ENCODE measurements at regions not wholly inside any gene's neighbourhood (a gene's known extent, or its start where the extent isn't known, plus 50 kb on each side); places are given as distances from the start of the nearest gene placed in this dataset.
"Not testable (repeated sequence)": the region's sequence is repeated elsewhere in the genome, so short reads cannot be mapped to it uniquely, and the experiment has no call there.

DNA sequence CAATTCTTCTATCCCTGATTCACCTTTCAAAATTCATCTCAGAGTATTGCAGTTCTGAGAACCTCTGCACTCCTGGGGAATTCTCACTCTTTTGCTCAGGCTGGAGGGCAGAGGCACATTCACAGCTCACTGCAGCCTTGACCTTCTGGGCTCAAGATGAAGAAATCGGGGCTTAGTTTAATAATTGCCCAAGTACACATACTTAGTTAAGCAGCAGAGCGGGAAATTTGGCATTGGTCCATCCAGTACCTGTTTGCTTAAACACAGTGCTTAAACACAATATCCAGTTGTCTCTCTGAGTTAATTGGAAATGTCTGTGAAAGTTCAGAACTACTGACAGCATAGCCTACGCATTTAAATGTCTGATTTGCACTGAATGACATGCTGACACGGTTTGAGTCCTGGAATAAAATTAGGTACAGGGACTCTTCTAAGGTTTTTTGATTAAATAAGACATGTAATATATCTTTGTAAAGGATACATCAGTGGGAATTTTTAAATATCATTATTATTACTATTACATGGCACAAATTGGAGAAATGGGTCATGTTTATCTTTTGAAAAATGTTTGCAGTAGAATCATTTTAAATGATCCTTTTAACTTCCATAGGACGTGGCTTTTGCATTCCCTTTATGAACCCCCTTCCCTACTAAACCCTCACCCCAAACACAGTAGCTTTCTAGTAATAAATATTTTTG, 337.4 kb downstream of the SRGAP2C start:
- Histone ChIP-seq H4K20me1 (ENCODE audit: control insufficient read depth, extremely low read depth, insufficient read depth, low read length) (no peaks in the 10 kb centered on the region), H3K9ac (ENCODE audit: control insufficient read depth, extremely low read depth, insufficient read depth, low read length) (no peak overlapping the region), H3K4me2 (ENCODE audit: control insufficient read depth, extremely low read depth, insufficient read depth, low read depth, low read length) (no peak overlapping the region), H3K27me3 (ENCODE audit: control insufficient read depth, extremely low read depth, insufficient read depth, low read length) (no peaks in the 10 kb centered on the region), H3K9me3 (ENCODE audit: control insufficient read depth, low read depth, low read length) (no peaks in the 10 kb centered on the region), H3K36me3 (ENCODE audit: control insufficient read depth in 2 of 2, extremely low read depth in 1 of 2, insufficient read depth in 2 of 2, low read length in 2 of 2) (no peaks in the 10 kb centered on the region), H3K4me1 (ENCODE audit: control insufficient read depth, extremely low read depth, insufficient read depth, low read length) (peaks cover 5% of the 10 kb centered on the region), H3K79me2 (ENCODE audit: control insufficient read depth, insufficient read depth, low read length) (no peaks in the 10 kb centered on the region), H3K27ac (ENCODE audit: control insufficient read depth, insufficient read depth, low read length) (no peak overlapping the region), H3K9me1 (ENCODE audit: control insufficient read depth, extremely low read depth, insufficient read depth, low read length) (no peaks in the 10 kb centered on the region), H3K4me3 (ENCODE audit: control insufficient read depth in 2 of 3, extremely low read depth in 1 of 3, insufficient read depth in 2 of 3, low read depth in 1 of 3, low read length in 3 of 3) (no peak overlapping the region), H2AFZ (ENCODE audit: control insufficient read depth, low read length) (no peak overlapping the region)
- FAIRE-seq (no peak), DNase-seq (ENCODE audit: low read depth, low spot score) (no peak)
- dilution Hi-C loops (cut with MboI; ENCODE audit: extremely low pct_ligation_motif_present, low sequenced_read_pairs): no loop called here
- no peak for TF ChIP-seq EZH2 (IDR thresholded peaks at IDR 0.05; ENCODE audit: low read length)
- TF ChIP-seq, protein P1, sequence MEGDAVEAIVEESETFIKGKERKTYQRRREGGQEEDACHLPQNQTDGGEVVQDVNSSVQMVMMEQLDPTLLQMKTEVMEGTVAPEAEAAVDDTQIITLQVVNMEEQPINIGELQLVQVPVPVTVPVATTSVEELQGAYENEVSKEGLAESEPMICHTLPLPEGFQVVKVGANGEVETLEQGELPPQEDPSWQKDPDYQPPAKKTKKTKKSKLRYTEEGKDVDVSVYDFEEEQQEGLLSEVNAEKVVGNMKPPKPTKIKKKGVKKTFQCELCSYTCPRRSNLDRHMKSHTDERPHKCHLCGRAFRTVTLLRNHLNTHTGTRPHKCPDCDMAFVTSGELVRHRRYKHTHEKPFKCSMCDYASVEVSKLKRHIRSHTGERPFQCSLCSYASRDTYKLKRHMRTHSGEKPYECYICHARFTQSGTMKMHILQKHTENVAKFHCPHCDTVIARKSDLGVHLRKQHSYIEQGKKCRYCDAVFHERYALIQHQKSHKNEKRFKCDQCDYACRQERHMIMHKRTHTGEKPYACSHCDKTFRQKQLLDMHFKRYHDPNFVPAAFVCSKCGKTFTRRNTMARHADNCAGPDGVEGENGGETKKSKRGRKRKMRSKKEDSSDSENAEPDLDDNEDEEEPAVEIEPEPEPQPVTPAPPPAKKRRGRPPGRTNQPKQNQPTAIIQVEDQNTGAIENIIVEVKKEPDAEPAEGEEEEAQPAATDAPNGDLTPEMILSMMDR (optimal IDR thresholded peaks at IDR 0.05 in 1 of 3, IDR thresholded peaks at IDR 0.05 in 1 of 3, conservative IDR thresholded peaks at IDR 0.05 in 1 of 3; ENCODE audit: extremely low read depth in 1 of 3, insufficient read depth in 2 of 3, low read length in 3 of 3): no peak

- dilution Hi-C loops (cut with MboI; ENCODE audit: extremely low pct_ligation_motif_present, low sequenced_read_pairs); H3K9ac ChIP-seq (ENCODE audit: control insufficient read depth, extremely low read depth, insufficient read depth, low read length); H3K27ac ChIP-seq (ENCODE audit: control insufficient read depth, insufficient read depth, low read length); H3K4me2 ChIP-seq (ENCODE audit: control insufficient read depth, extremely low read depth, insufficient read depth, low read depth, low read length); H3K4me3 ChIP-seq (ENCODE audit: control insufficient read depth in 2 of 3, extremely low read depth in 1 of 3, insufficient read depth in 2 of 3, low read depth in 1 of 3, low read length in 3 of 3); H3K27me3 ChIP-seq (ENCODE audit: control insufficient read depth, extremely low read depth, insufficient read depth, low read length); DNase-seq (ENCODE audit: low read depth, low spot score); FAIRE-seq; H2AFZ ChIP-seq (ENCODE audit: control insufficient read depth, low read length); H3K36me3 ChIP-seq (ENCODE audit: control insufficient read depth in 2 of 2, extremely low read depth in 1 of 2, insufficient read depth in 2 of 2, low read length in 2 of 2); H3K4me1 ChIP-seq (ENCODE audit: control insufficient read depth, extremely low read depth, insufficient read depth, low read length); H3K9me1 ChIP-seq (ENCODE audit: control insufficient read depth, extremely low read depth, insufficient read depth, low read length); H4K20me1 ChIP-seq (ENCODE audit: control insufficient read depth, extremely low read depth, insufficient read depth, low read length); H3K9me3 ChIP-seq (ENCODE audit: control insufficient read depth, low read depth, low read length); H3K79me2 ChIP-seq (ENCODE audit: control insufficient read depth, insufficient read depth, low read length): not testable (repeated sequence)
Measured at GRCh38 chr1:121523112-121523511, 338.3 kb downstream of the SRGAP2C start.

DNA sequence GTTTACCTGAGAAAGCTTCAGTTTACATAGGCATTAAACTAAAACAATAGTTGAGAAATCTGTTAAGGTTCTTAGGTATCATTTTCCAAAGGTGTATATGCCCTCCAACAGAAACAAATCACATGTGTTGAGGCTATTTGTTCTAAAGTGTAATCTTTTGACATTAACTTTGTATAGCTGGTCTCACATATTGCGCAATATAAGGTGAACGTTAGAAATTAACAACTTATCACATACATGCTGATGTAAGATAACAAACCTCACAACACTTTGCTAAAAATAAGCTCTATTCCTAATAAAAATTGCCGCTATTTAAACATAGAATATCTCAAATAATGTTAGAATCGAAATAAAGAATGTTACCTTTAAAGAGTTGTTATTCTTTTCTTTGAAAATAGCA, 340.6 kb downstream of the SRGAP2C start:
- DNase-seq (ENCODE audit: low read depth, low spot score) (no peak), FAIRE-seq (no peak)
- Histone ChIP-seq H4K20me1 (ENCODE audit: control insufficient read depth, extremely low read depth, insufficient read depth, low read length) (no peaks in the 10 kb centered on the region), H3K4me3 (ENCODE audit: control insufficient read depth in 2 of 3, extremely low read depth in 1 of 3, insufficient read depth in 2 of 3, low read depth in 1 of 3, low read length in 3 of 3) (no peak overlapping the region), H3K4me2 (ENCODE audit: control insufficient read depth, extremely low read depth, insufficient read depth, low read depth, low read length) (no peak overlapping the region), H3K9me3 (ENCODE audit: control insufficient read depth, low read depth, low read length) (no peaks in the 10 kb centered on the region), H3K9ac (ENCODE audit: control insufficient read depth, extremely low read depth, insufficient read depth, low read length) (no peak overlapping the region), H3K27me3 (ENCODE audit: control insufficient read depth, extremely low read depth, insufficient read depth, low read length) (no peaks in the 10 kb centered on the region), H3K79me2 (ENCODE audit: control insufficient read depth, insufficient read depth, low read length) (no peaks in the 10 kb centered on the region), H3K36me3 (ENCODE audit: control insufficient read depth in 2 of 2, extremely low read depth in 1 of 2, insufficient read depth in 2 of 2, low read length in 2 of 2) (no peaks in the 10 kb centered on the region), H3K9me1 (ENCODE audit: control insufficient read depth, extremely low read depth, insufficient read depth, low read length) (no peaks in the 10 kb centered on the region), H3K27ac (ENCODE audit: control insufficient read depth, insufficient read depth, low read length) (no peak overlapping the region), H2AFZ (ENCODE audit: control insufficient read depth, low read length) (no peak overlapping the region), H3K4me1 (ENCODE audit: control insufficient read depth, extremely low read depth, insufficient read depth, low read length) (no peaks in the 10 kb centered on the region)
- dilution Hi-C loops (cut with MboI; ENCODE audit: extremely low pct_ligation_motif_present, low sequenced_read_pairs): no loop called here
- TF ChIP-seq, protein P1 (optimal IDR thresholded peaks at IDR 0.05 in 1 of 3, IDR thresholded peaks at IDR 0.05 in 1 of 3, conservative IDR thresholded peaks at IDR 0.05 in 1 of 3; ENCODE audit: extremely low read depth in 1 of 3, insufficient read depth in 2 of 3, low read length in 3 of 3): no peak
- no peak for TF ChIP-seq EZH2 (IDR thresholded peaks at IDR 0.05; ENCODE audit: low read length)

GRCh38 chr1:121528958-121529357, 344.2 kb downstream of the SRGAP2C start:
- H3K4me1 ChIP-seq (ENCODE audit: control insufficient read depth, extremely low read depth, insufficient read depth, low read length); H3K4me2 ChIP-seq (ENCODE audit: control insufficient read depth, extremely low read depth, insufficient read depth, low read depth, low read length); H2AFZ ChIP-seq (ENCODE audit: control insufficient read depth, low read length); H3K9me3 ChIP-seq (ENCODE audit: control insufficient read depth, low read depth, low read length); H3K27ac ChIP-seq (ENCODE audit: control insufficient read depth, insufficient read depth, low read length); H3K4me3 ChIP-seq (ENCODE audit: control insufficient read depth in 2 of 3, extremely low read depth in 1 of 3, insufficient read depth in 2 of 3, low read depth in 1 of 3, low read length in 3 of 3); H4K20me1 ChIP-seq (ENCODE audit: control insufficient read depth, extremely low read depth, insufficient read depth, low read length); H3K9ac ChIP-seq (ENCODE audit: control insufficient read depth, extremely low read depth, insufficient read depth, low read length); H3K9me1 ChIP-seq (ENCODE audit: control insufficient read depth, extremely low read depth, insufficient read depth, low read length); DNase-seq (ENCODE audit: low read depth, low spot score); H3K36me3 ChIP-seq (ENCODE audit: control insufficient read depth in 2 of 2, extremely low read depth in 1 of 2, insufficient read depth in 2 of 2, low read length in 2 of 2); H3K79me2 ChIP-seq (ENCODE audit: control insufficient read depth, insufficient read depth, low read length); dilution Hi-C loops (cut with MboI; ENCODE audit: extremely low pct_ligation_motif_present, low sequenced_read_pairs); H3K27me3 ChIP-seq (ENCODE audit: control insufficient read depth, extremely low read depth, insufficient read depth, low read length): not testable (repeated sequence)
- peak; percentile 96 for FAIRE-seq
